GM21360 (cell line): ENCODE measurements at regions not wholly inside any gene's neighbourhood (a gene's known extent, or its start where the extent isn't known, plus 50 kb on each side); places are given as distances from the start of the nearest gene placed in this dataset.

Experiments used
- ATAC-seq: cut with Tn5 transposase; IDR thresholded peaks from one replicate; pipeline ENCODE4 v1.9.1; 2021; ENCODE audit warnings: mild to moderate bottlenecking, moderate library complexity; ENCODE audit not compliant: unreplicated experiment

GRCh38 chr12:86837246-86837645 is 581.1 kb upstream of the MGAT4C start:
- no peak for ATAC-seq

GRCh38 chr12:86834217-86834616 is 578.0 kb upstream of the MGAT4C start:
- ATAC-seq, result no peak

- no peak for ATAC-seq
Observed at GRCh38 chr12:86827409-86827808, 571.2 kb upstream of the MGAT4C start.

GRCh38 chr12:86826051-86826450 is 569.9 kb upstream of the MGAT4C start:
- ATAC-seq, result no peak

- ATAC-seq, result no peak
Observed at GRCh38 chr12:86801439-86801838, 545.2 kb upstream of the MGAT4C start.

- no peak for ATAC-seq
Observed at GRCh38 chr12:86799616-86800015, 543.4 kb upstream of the MGAT4C start.

- ATAC-seq, result no peak
Observed at GRCh38 chr12:86796550-86796949, 540.4 kb upstream of the MGAT4C start.

GRCh38 chr12:86788661-86789060 is 532.5 kb upstream of the MGAT4C start:
- no peak for ATAC-seq

- no peak for ATAC-seq
Observed at GRCh38 chr12:86787419-86787818, 531.2 kb upstream of the MGAT4C start.

- no peak for ATAC-seq
Observed at GRCh38 chr12:86777325-86777724, 521.1 kb upstream of the MGAT4C start.

- no peak for ATAC-seq
Observed at GRCh38 chr12:86774841-86775388, 518.7 kb upstream of the MGAT4C start.

- ATAC-seq, result no peak
Observed at GRCh38 chr12:86772696-86773095, 516.5 kb upstream of the MGAT4C start.

GRCh38 chr12:86770871-86771270 is 514.7 kb upstream of the MGAT4C start:
- no peak for ATAC-seq

- no peak for ATAC-seq
Observed at GRCh38 chr12:86748894-86749293, 492.7 kb upstream of the MGAT4C start.

GRCh38 chr12:86744547-86745212 is 488.5 kb upstream of the MGAT4C start:
- no peak for ATAC-seq

GRCh38 chr12:86743875-86744536 is 487.8 kb upstream of the MGAT4C start:
- ATAC-seq, result no peak

- ATAC-seq, result no peak
Observed at GRCh38 chr12:86741531-86741930, 485.3 kb upstream of the MGAT4C start.

GRCh38 chr12:86735851-86736250 is 479.7 kb upstream of the MGAT4C start:
- ATAC-seq, result no peak

- no peak for ATAC-seq
Observed at GRCh38 chr12:86735072-86735471, 478.9 kb upstream of the MGAT4C start.

- no peak for ATAC-seq
Observed at GRCh38 chr12:86730233-86730632, 474.0 kb upstream of the MGAT4C start.

- ATAC-seq, result no peak
Observed at GRCh38 chr12:86729739-86730138, 473.5 kb upstream of the MGAT4C start.

GRCh38 chr12:86727160-86727559 is 471.0 kb upstream of the MGAT4C start:
- ATAC-seq, result no peak
